HUES48 (cell line): ENCODE measurements at regions not wholly inside any gene's neighbourhood (a gene's known extent, or its start where the extent isn't known, plus 50 kb on each side); places are given as distances from the start of the nearest gene placed in this dataset.

Experiments
- H3K27ac ChIP-seq: one replicate; pipeline ENCODE4 v1.7.0; 2013; ENCODE audit warnings: low read depth, low read length, inconsistent platforms
- H3K27me3 ChIP-seq: 2 replicates; pipeline ENCODE4 v1.6.1; 2013; ENCODE audit warnings: mild to moderate bottlenecking, low read length; ENCODE audit not compliant: control insufficient read depth, insufficient read depth
- H3K36me3 ChIP-seq: 2 replicates; pipeline ENCODE4 v1.6.1; 2013; ENCODE audit warnings: low read length; ENCODE audit not compliant: control insufficient read depth, insufficient read depth
- H3K4me1 ChIP-seq: 2 replicates; pipeline ENCODE4 v1.6.1; 2013; ENCODE audit warnings: mild to moderate bottlenecking, low read length; ENCODE audit not compliant: control insufficient read depth, insufficient read depth
- H3K4me3 ChIP-seq: 2 replicates; pipeline ENCODE4 v1.5.1; 2013; ENCODE audit warnings: mild to moderate bottlenecking, low read depth, low read length
- H3K9ac ChIP-seq: 2 replicates; pipeline ENCODE4 v1.6.1; 2013; ENCODE audit warnings: mild to moderate bottlenecking, low read depth, low read length, moderate library complexity
- H3K9me3 ChIP-seq: 2 replicates; pipeline ENCODE4 v1.6.1; 2013; ENCODE audit warnings: low read length; ENCODE audit not compliant: control insufficient read depth, insufficient read depth

DNA sequence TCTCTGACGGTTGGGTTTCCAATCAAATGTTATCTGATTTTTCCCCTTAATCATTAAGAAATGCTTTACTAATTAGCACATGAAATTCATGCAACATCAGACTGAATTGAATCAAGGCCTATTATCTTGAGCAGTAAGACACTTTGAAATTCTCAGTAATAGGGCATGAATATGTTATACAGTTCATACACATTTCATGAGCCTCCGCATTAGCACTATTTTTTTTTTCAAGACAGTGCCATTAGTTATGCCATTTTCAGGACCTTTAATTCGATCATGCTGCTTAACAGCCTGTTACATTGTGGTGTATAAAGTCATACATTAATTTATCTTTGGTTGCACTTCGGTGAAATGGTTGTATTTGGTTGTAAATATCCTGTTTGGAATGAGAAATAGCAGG is 862.6 kb upstream of the GOT2 start:
- no peaks in the 10 kb centered on the region for H3K4me1 ChIP-seq
- H3K27me3 ChIP-seq = no peaks in the 10 kb centered on the region
- H3K9ac ChIP-seq = no peak overlapping the region
- no peaks in the 10 kb centered on the region for H3K36me3 ChIP-seq
- no peak overlapping the region for H3K27ac ChIP-seq
- no peak overlapping the region for H3K4me3 ChIP-seq
- no peaks in the 10 kb centered on the region for H3K9me3 ChIP-seq

GRCh38 chr16:59593194-59593661 is 859.1 kb upstream of the GOT2 start:
- no peaks in the 10 kb centered on the region for H3K27me3 ChIP-seq
- no peaks in the 10 kb centered on the region for H3K36me3 ChIP-seq
- H3K27ac ChIP-seq = no peak overlapping the region
- no peak overlapping the region for H3K9ac ChIP-seq
- no peaks in the 10 kb centered on the region for H3K4me1 ChIP-seq
- H3K9me3 ChIP-seq = no peaks in the 10 kb centered on the region
- no peak overlapping the region for H3K4me3 ChIP-seq

GRCh38 chr16:59591480-59591879 is 857.4 kb upstream of the GOT2 start:
- H3K9ac ChIP-seq = no peak overlapping the region
- no peak overlapping the region for H3K4me3 ChIP-seq
- H3K36me3 ChIP-seq = no peaks in the 10 kb centered on the region
- H3K4me1 ChIP-seq = no peaks in the 10 kb centered on the region
- no peaks in the 10 kb centered on the region for H3K9me3 ChIP-seq
- H3K27ac ChIP-seq = no peak overlapping the region
- H3K27me3 ChIP-seq = no peaks in the 10 kb centered on the region

- Histone ChIP-seq H3K4me1 (no peaks in the 10 kb centered on the region), H3K4me3 (no peak overlapping the region), H3K27ac (no peak overlapping the region), H3K9me3 (no peaks in the 10 kb centered on the region), H3K36me3 (no peaks in the 10 kb centered on the region), H3K9ac (no peak overlapping the region), H3K27me3 (no peaks in the 10 kb centered on the region)
Measured at GRCh38 chr16:59590845-59591244, 856.7 kb upstream of the GOT2 start.

DNA sequence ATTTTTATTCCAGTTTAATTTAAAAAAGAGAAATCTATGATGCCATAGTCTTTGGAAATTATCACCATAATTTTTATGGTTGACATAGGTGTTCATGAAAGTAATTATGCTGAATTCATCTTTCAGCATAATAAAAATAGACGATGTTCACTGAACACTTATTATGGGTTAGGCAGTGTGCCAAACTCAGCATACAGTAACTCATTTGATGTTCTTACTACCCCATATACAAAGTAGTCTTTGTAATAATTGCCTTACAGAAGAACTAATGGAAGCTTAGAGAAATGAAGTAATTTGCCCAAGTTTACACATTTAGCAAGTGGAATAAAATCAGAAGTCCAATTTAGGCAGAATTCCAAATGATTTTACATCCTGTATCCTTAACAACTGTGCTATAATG is 852.2 kb upstream of the GOT2 start:
- no peaks in the 10 kb centered on the region for H3K36me3 ChIP-seq
- H3K9me3 ChIP-seq = no peaks in the 10 kb centered on the region
- H3K27ac ChIP-seq = no peak overlapping the region
- no peak overlapping the region for H3K4me3 ChIP-seq
- H3K4me1 ChIP-seq = no peaks in the 10 kb centered on the region
- H3K9ac ChIP-seq = no peak overlapping the region
- no peaks in the 10 kb centered on the region for H3K27me3 ChIP-seq

DNA sequence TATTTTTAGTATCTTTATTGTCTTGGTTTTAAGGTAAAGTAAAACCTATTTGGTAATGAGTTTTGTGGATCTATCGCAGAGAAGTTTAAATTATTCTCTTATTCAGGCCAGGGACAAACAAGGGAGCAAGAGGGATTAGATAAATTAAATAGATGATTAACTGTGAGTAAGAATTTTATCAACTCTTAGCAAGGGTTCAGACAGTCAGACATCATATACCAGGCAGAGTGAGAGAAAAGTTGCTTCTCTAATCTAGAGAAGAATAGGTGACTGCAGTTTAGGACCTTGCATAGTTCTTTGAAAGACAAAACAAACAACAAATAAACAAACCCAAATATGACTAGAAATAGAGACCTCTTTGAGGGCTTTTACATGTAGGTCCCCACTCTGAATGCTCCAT is 840.2 kb upstream of the GOT2 start:
- H3K4me1 ChIP-seq = no peaks in the 10 kb centered on the region
- H3K4me3 ChIP-seq = no peak overlapping the region
- H3K27me3 ChIP-seq = no peaks in the 10 kb centered on the region
- no peaks in the 10 kb centered on the region for H3K36me3 ChIP-seq
- H3K9ac ChIP-seq = no peak overlapping the region
- H3K27ac ChIP-seq = no peak overlapping the region
- no peaks in the 10 kb centered on the region for H3K9me3 ChIP-seq

- H3K27me3 ChIP-seq = no peaks in the 10 kb centered on the region
- no peak overlapping the region for H3K4me3 ChIP-seq
- H3K27ac ChIP-seq = no peak overlapping the region
- H3K4me1 ChIP-seq = no peaks in the 10 kb centered on the region
- no peaks in the 10 kb centered on the region for H3K9me3 ChIP-seq
- no peaks in the 10 kb centered on the region for H3K36me3 ChIP-seq
- no peak overlapping the region for H3K9ac ChIP-seq
Measured at GRCh38 chr16:59573528-59574271, 839.6 kb upstream of the GOT2 start.

DNA sequence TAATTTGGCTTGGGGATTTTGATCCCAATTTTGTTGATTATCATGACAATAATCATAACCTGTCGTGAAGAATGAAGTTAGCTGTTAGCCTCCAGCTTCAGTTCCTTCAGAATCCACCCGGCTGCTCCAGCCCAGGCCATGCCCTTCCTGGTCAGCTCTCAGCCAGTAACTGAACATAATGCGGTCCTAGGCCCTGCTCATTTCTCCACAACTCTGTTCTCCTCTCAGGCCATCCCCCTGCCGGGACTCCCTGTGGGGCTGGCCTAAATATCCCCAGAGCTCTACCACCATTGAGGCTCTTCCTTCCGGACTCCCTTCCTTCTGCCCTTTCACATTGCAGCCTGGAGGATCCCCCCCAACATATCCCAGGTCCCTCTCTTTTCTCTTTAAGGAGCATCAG is 833.4 kb upstream of the GOT2 start:
- no peak overlapping the region for H3K4me3 ChIP-seq
- H3K4me1 ChIP-seq = peaks cover 12% of the 10 kb centered on the region; the same call in 1 of the 2 replicates
- no peak overlapping the region for H3K9ac ChIP-seq
- H3K9me3 ChIP-seq = no peaks in the 10 kb centered on the region
- no peaks in the 10 kb centered on the region for H3K36me3 ChIP-seq
- H3K27ac ChIP-seq = no peak overlapping the region
- H3K27me3 ChIP-seq = no peaks in the 10 kb centered on the region

DNA sequence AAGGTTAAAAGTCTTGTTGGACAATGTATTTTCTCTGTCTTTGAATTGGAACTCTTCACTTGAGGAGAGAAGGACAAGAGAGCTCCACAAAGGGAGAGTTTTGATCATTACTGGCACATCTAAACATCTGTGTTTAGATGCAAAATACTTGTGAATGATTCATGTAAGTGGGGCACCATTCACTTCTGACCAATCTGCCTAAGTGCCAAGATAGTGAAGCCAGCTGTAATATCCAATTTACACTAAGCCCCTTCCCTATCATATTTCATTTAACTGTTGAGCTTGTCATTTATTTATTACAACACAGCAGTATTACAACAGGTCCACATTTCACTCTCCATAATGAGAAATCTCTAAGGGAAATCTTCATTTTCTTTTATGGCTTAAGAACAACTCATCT is 832.3 kb upstream of the GOT2 start:
- Histone ChIP-seq H3K4me3 (no peak overlapping the region), H3K27ac (no peak overlapping the region), H3K27me3 (no peaks in the 10 kb centered on the region), H3K36me3 (no peaks in the 10 kb centered on the region), H3K4me1 (peaks cover 12% of the 10 kb centered on the region; the same call in 1 of the 2 replicates), H3K9ac (no peak overlapping the region), H3K9me3 (no peaks in the 10 kb centered on the region)

GRCh38 chr16:59558679-59559078 is 824.6 kb upstream of the GOT2 start:
- Histone ChIP-seq H3K27ac (no peak overlapping the region), H3K4me3 (no peak overlapping the region), H3K36me3 (no peaks in the 10 kb centered on the region), H3K9ac (no peak overlapping the region), H3K4me1 (no peaks in the 10 kb centered on the region), H3K27me3 (no peaks in the 10 kb centered on the region), H3K9me3 (no peaks in the 10 kb centered on the region)

- H3K9me3 ChIP-seq = no peaks in the 10 kb centered on the region
- H3K9ac ChIP-seq = no peak overlapping the region
- H3K27me3 ChIP-seq = no peaks in the 10 kb centered on the region
- H3K27ac ChIP-seq = no peak overlapping the region
- no peaks in the 10 kb centered on the region for H3K4me1 ChIP-seq
- no peak overlapping the region for H3K4me3 ChIP-seq
- no peaks in the 10 kb centered on the region for H3K36me3 ChIP-seq
Measured at GRCh38 chr16:59552164-59552563, 818.0 kb upstream of the GOT2 start.
